ENCODE measurements at regions not wholly inside any gene's neighbourhood (a gene's known extent, or its start where the extent isn't known, plus 50 kb on each side); places are given as distances from the start of the nearest gene placed in this dataset.

- no peaks in the 10 kb centered on the region for H3K79me2 ChIP-seq (ENCODE audit: control insufficient read depth, insufficient read depth, low read length)
- no peak overlapping the region for H3K27ac ChIP-seq (ENCODE audit: insufficient read depth, low read depth, low read length)
- no peak for FAIRE-seq
- peaks cover 0 to 6% of the 10 kb centered on the region in 2 experiments for H3K27me3 ChIP-seq (ENCODE audit: control insufficient read depth in 2 of 2, insufficient read depth in 2 of 2, low read length in 2 of 2)
- H3K4me2 ChIP-seq (ENCODE audit: insufficient read depth, low read length) = no peak overlapping the region
- no peak overlapping the region for H2AFZ ChIP-seq (ENCODE audit: low read depth, low read length)
- no peaks in the 10 kb centered on the region for H3K9me1 ChIP-seq (replicated peaks; ENCODE audit: control insufficient read depth, extremely low read depth, insufficient read depth, low read length)
- dilution Hi-C loops (cut with MboI; ENCODE audit: extremely low pct_ligation_motif_present, low sequenced_read_pairs) = no loop called here
- BruUV-seq (replicated peaks) = no TSS peak
- CTCF ChIA-PET = interaction anchor here (0.7 to 2.4 kb wide), 3 partner anchors 16 to 54 kb away, joined by 3 to 8 read pairs (median 4); no protein-coding TSS in a partner anchor
- no peaks in the 10 kb centered on the region for H3K4me1 ChIP-seq (ENCODE audit: control insufficient read depth, extremely low read depth, insufficient read depth, low read length)
- TF ChIP-seq MAX (IDR thresholded peaks at IDR 0.05; ENCODE audit: insufficient read depth, insufficient read length) = no peak
- no peak for TF ChIP-seq GATA2 (IDR thresholded peaks at IDR 0.05; ENCODE audit: insufficient read depth, insufficient read length, low read depth, low read length)
- no peak for TF ChIP-seq JUN (IDR thresholded peaks at IDR 0.05; ENCODE audit: borderline replicate concordance, insufficient read depth, insufficient read length, low read depth)
- TF ChIP-seq MYC (IDR thresholded peaks at IDR 0.05; ENCODE audit: low read depth, low read length) = no peak
- no peak for TF ChIP-seq POLR2AphosphoS5 (IDR thresholded peaks at IDR 0.05; ENCODE audit: insufficient read depth, low read depth, low read length)
- no peak for TF ChIP-seq FOS (IDR thresholded peaks at IDR 0.05; ENCODE audit: borderline replicate concordance, insufficient read depth, low read length)
- TF ChIP-seq CTCF (IDR thresholded peaks at IDR 0.05; ENCODE audit: extremely low read depth in 1 of 2, insufficient read depth in 1 of 2, low read depth in 1 of 2, low read length in 2 of 2) = no peak
- TF ChIP-seq POLR2A (IDR thresholded peaks at IDR 0.05; ENCODE audit: low read depth, low read length) = no peak
- no peak for TF ChIP-seq EZH2 (IDR thresholded peaks at IDR 0.05; ENCODE audit: borderline replicate concordance, low read depth, low read length, severe bottlenecking)
- DNase-seq (ENCODE audit: low read depth, low spot score) = no peak
- H3K9ac ChIP-seq (replicated peaks; ENCODE audit: extremely low read depth, insufficient read depth, low read length) = no peak overlapping the region
- no peaks in the 10 kb centered on the region for H4K20me1 ChIP-seq (replicated peaks; ENCODE audit: control insufficient read depth, extremely low read depth, insufficient read depth, low read length)
- intact Hi-C loops (cut with micrococcal nuclease) = no loop called here
- H3K9me3 ChIP-seq (replicated peaks; ENCODE audit: control insufficient read depth, insufficient read depth, low read length) = no peaks in the 10 kb centered on the region
- no peaks in the 10 kb centered on the region for H3K36me3 ChIP-seq (ENCODE audit: control insufficient read depth in 2 of 2, extremely low read depth in 1 of 2, insufficient read depth in 2 of 2, low read length in 2 of 2)
- POLR2A ChIA-PET = no interaction called here
- H3K4me3 ChIP-seq (replicated peaks in 1 of 3; ENCODE audit: insufficient read depth in 1 of 3, low read depth in 1 of 3, low read length in 3 of 3) = no peak overlapping the region
These were observed 62.2 kb upstream of the ATP5PO start for GRCh38 chr21:33977721-33978369.
